ENCODE measurements at regions not wholly inside any gene's neighbourhood (a gene's known extent, or its start where the extent isn't known, plus 50 kb on each side); places are given as distances from the start of the nearest gene placed in this dataset.

GRCh38 chr1:209416716-209417115, 166.8 kb upstream of the CAMK1G start:
- TF ChIP-seq CTCF (IDR thresholded peaks at IDR 0.05; ENCODE audit: low read length) (no peak), EZH2phosphoT487 (IDR thresholded peaks at IDR 0.05; ENCODE audit: low read length) (no peak)

Data from MM.1S (cell line).